IPS-18a (cell line): ENCODE measurements at regions not wholly inside any gene's neighbourhood (a gene's known extent, or its start where the extent isn't known, plus 50 kb on each side); places are given as distances from the start of the nearest gene placed in this dataset.
"Not testable (repeated sequence)": the region's sequence is repeated elsewhere in the genome, so short reads cannot be mapped to it uniquely, and the experiment has no call there.

Experiments
- H3K27ac ChIP-seq: one replicate; pipeline ENCODE4 v1.5.1; 2013; ENCODE audit warnings: low read length
- H3K27me3 ChIP-seq: one replicate; pipeline ENCODE4 v1.6.1; 2013; ENCODE audit warnings: mild to moderate bottlenecking, low read length; ENCODE audit not compliant: control insufficient read depth, insufficient read depth
- H3K36me3 ChIP-seq: one replicate; pipeline ENCODE4 v1.6.1; 2013; ENCODE audit warnings: low read depth, low read length; ENCODE audit not compliant: control insufficient read depth
- H3K4me1 ChIP-seq: one replicate; pipeline ENCODE4 v1.6.1; 2013; ENCODE audit warnings: low read depth, low read length; ENCODE audit not compliant: control insufficient read depth
- H3K4me3 ChIP-seq: one replicate; pipeline ENCODE4 v1.5.1; 2013; ENCODE audit warnings: low read length
- H3K9ac ChIP-seq: one replicate; pipeline ENCODE4 v1.6.1; 2013; ENCODE audit warnings: mild to moderate bottlenecking, low read length, moderate library complexity
- H3K9me3 ChIP-seq: one replicate; pipeline ENCODE4 v1.6.1; 2013; ENCODE audit warnings: low read depth, low read length; ENCODE audit not compliant: control insufficient read depth

DNA sequence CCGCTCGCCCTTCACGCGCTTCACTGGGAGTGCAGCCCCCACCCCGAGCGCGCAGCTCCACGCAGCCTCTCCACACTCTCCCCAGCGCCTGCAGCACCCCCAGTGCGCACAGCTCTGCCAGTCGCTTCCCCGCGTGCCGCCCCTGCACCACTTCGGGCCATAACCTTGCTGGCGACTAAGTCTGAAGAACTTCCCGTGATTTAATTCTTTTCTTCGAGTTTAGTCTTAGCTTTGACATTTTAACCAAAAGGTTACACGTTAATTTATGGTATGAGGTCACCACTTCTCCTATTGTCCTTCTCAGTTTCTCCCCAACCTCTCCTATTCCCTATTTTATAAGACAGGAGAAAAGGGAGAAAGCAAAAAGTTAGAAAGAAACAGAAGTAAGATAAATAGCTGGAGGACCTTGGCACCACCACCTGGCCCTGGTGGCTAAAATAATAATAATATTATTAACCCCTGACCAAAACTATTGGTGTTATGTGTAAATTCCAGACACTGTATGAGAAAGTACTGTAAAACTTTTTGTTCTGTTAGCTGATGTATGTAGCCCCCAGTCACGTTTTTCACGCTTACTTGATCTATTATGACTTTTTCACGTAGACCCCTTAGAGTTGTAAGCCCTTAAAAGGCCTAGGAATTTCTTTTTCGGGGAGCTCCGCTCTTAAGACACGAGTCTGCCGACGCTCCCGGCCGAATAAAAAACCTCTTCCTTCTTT is 129.2 kb downstream of the KBTBD2 start:
- not testable (repeated sequence) for H3K9me3 ChIP-seq, H3K36me3 ChIP-seq, H3K27ac ChIP-seq, H3K9ac ChIP-seq, H3K4me1 ChIP-seq
- Histone ChIP-seq H3K27me3 (peaks cover 53% of the 10 kb centered on the region), H3K4me3 (peak overlapping the region; percentile 50)

DNA sequence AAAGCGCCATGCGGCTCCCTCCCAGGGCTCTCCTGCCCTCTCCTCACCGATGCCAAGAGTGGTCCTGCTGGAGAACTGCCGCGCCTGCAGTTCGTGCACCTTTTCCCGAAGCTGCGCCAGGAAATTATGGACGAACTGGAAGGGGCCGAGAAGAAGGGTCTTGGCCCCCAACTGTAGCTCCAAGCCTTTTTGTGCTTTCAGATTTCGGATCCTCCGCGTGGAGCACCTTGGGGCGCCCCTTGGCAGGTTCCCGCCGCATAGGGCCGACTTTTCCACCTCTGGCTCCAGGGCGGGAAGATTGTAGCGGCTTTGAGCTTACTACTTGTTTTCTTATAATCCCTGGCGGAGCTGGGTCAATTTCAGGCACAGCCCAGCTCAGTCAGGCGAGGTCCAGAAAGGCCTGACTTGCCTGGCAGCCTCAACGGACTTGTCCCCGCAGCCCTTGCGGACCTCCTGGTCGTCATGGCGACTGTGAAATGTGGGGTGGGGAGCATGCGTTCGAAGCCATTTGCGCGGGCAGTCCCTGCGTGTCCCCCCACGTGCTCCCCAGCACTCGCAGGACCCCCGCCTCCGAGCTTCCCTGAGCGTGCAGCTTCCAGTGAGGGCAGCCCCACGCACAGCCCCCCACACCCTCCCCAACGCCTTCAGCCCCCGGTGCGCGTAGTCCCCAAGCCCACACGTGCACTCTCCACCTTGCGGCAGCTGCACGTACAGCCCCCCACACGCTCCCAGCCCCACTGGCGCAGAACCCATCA is 129.9 kb downstream of the KBTBD2 start:
- Histone ChIP-seq H3K27ac (no peak overlapping the region), H3K9ac (no peak overlapping the region), H3K27me3 (peaks cover 53% of the 10 kb centered on the region), H3K4me3 (peak overlapping the region; percentile 50), H3K36me3 (no peaks in the 10 kb centered on the region), H3K9me3 (no peaks in the 10 kb centered on the region), H3K4me1 (peaks cover 4% of the 10 kb centered on the region)

DNA sequence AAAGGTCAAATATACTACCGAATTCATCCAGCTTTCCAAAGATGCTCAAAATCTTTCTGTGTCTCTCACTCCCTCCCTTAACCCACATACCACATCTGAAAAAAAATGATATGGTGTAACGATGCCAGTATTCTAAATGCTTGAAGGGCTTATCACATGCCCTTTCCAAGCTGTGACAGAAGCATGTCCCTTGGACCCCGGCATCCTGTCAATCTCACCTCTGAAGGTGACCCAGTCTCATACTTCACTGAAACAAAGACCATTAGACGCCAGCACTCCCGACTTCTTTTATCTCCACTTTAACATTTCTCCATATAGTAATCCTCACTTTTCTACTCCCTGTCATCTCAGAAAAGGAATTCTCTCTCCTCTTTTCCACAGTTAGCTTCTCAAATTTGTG is 130.8 kb downstream of the KBTBD2 start:
- not testable (repeated sequence) for H3K9me3 ChIP-seq, H3K27ac ChIP-seq, H3K4me3 ChIP-seq, H3K9ac ChIP-seq, H3K4me1 ChIP-seq, H3K36me3 ChIP-seq
- H3K27me3 ChIP-seq: peaks cover 53% of the 10 kb centered on the region

DNA sequence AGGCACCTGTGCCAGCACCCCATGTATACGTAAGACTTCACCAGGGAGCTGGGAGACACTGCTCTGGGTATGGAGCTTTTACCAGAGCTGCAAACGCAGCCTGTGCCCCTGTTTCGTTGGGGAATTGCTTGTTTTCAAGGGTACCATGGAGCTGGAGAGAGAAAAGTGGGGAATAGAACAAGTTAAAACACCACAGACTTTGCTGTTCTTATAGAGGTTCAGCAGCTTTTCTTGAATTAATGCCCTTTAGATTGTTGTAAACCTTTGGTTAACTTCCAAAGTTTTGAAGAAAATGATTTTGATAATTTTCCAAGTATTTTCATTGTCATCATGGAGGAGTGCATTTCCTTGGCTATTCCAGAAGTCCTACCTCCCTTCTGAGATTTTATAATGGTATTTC is 131.7 kb downstream of the KBTBD2 start:
- not testable (repeated sequence) for H3K9ac ChIP-seq, H3K36me3 ChIP-seq, H3K9me3 ChIP-seq, H3K4me1 ChIP-seq, H3K4me3 ChIP-seq, H3K27ac ChIP-seq
- peaks cover 53% of the 10 kb centered on the region for H3K27me3 ChIP-seq

DNA sequence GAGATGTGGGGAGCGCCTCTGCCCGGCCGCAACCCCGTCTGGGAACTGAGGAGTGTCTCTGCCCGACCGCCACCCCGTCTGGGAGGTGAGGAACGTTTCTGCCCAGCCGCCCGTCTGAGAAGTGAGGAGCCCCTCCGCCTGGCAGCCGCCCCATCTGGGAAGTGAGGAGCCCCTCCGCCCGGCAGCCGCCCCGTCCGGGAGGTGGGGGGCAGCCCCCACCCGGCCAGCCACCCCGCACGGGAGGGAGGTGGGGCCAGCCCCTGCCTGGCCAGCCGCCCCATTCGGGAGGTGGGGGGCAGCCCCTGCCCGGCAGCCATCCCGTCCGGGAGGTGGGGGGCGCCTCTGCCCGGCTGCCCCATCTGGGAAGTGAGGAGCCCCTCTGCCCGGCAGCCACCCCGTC is 137.7 kb downstream of the KBTBD2 start:
- not testable (repeated sequence) for H3K9ac ChIP-seq, H3K9me3 ChIP-seq, H3K36me3 ChIP-seq, H3K4me3 ChIP-seq, H3K4me1 ChIP-seq, H3K27ac ChIP-seq, H3K27me3 ChIP-seq

DNA sequence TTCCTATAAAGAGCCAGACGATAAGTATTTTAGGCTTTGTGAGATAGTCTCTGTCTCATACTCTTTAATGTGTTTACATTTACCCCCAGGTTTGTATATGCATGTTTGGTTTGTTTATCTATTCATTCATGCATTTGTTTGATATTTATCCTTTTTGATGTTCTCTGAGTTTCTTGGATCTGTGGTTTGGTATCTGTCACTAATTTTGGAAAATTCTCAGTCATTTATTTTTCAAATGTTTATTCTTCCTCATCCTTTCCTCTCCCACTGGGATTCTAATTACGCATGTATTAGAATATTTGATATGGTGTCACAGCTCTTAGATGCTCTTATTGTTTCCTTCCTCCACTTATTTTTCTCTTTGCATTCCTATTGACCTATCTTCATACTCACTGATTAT is 143.2 kb downstream of the KBTBD2 start:
- not testable (repeated sequence) for H3K27ac ChIP-seq, H3K27me3 ChIP-seq, H3K36me3 ChIP-seq, H3K9me3 ChIP-seq, H3K4me1 ChIP-seq, H3K4me3 ChIP-seq, H3K9ac ChIP-seq

DNA sequence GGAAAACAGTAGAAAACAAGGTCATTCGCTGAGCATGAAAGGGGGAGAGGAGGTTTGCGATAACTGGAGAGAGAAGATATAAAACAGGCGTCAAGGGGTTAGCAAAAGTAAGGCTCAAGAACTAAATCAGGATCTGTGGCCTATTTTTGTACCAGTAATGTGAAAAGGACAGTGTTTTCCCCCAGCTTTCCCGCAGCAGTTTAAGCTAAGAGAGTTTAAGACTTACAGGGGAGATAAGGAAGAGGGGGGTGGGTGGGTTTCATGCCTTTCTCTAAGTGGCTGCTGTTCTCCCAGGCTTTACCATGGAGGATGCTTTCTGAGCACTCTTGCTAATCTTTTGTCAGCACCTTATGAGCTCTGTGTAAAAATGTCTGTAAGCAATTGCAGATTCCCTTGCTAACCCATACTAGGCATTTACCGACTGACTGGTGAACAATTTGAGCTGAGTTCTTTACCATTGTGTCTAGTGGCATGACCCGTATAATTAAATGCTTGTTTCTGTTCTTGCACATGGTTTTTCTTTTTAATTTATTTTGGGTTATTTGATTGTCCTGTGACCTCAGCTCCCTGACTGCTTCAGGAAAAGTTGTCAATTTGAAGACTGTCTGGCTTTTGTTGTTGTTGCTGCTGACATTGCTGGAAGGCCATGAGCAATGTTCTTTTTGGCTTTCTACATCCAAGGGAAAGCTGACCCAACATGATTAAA is 144.0 kb downstream of the KBTBD2 start:
- not testable (repeated sequence) for H3K9me3 ChIP-seq, H3K9ac ChIP-seq, H3K4me3 ChIP-seq, H3K36me3 ChIP-seq, H3K27me3 ChIP-seq, H3K27ac ChIP-seq, H3K4me1 ChIP-seq

DNA sequence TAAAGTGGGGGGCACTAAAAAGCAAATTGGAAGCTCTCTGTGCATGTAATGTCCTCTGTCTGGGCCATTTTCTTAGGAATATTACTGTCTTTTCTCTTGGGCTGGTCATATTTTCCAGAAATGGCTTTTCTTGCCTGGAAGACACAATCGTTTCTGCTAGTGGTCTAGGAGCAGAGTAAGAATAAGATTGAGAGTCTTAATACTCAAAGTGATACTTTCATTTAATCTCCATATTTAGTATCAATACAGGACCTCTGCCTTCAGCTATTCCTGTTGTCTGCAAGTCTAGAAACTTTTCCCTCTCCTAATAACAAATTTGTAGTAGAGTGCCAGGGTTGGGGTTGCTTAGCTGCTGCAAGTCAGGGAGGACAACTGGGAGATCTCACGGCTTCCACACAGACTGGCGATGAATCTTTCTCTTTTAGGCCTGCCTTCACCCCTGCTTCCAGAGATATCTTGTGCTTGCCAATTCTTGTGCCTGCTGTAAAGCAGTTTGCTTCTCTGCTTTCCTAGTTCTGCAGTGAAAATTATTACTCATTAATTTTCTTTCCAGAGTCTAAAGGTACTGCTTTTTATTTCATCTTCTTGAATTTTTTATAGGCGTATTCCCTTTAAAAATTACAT is 149.6 kb downstream of the KBTBD2 start:
- not testable (repeated sequence) for H3K36me3 ChIP-seq, H3K4me3 ChIP-seq, H3K9ac ChIP-seq, H3K4me1 ChIP-seq, H3K27ac ChIP-seq, H3K27me3 ChIP-seq, H3K9me3 ChIP-seq

DNA sequence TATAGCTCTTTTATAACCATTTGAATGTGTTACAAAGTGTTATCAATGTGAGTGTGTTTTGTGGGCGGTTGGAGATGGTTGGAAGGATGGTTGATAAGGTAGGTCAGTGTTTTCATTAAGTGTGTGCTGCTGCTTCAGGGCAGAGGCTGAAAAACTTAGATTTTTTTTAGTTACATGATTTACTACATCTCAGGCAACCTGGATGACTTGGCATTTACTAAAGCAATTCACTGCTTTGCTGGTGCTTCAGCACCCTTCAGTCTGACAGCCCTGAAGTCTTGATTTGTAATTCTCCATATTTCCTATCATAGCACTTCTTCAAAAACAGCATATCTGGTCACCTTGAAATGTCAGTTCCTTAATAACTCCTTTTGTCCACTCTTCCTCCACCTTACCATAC is 151.8 kb downstream of the KBTBD2 start:
- H3K4me3 ChIP-seq, H3K4me1 ChIP-seq: not testable (repeated sequence)

DNA sequence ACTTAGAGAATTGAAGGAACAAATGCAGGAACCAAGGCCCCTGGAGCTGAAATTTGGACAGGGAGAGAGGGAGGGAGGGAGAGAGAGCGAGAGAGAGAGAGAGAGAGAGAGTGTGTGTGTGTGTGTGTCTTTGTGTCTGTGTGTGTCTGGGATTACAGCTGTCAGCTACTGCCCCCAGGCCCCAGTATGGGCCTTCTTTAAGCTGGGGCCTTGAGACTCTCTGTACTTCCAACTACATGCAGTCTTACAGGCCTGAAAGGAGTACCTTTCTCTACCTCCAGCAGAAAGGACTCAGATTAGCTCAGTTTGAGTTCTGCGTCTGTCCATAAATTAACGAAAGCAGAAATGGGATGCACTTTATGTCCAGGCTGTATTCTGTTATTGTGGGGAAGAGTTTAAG is 153.2 kb downstream of the KBTBD2 start:
- not testable (repeated sequence) for H3K27me3 ChIP-seq, H3K4me1 ChIP-seq, H3K9me3 ChIP-seq, H3K36me3 ChIP-seq, H3K27ac ChIP-seq, H3K4me3 ChIP-seq, H3K9ac ChIP-seq

More for the DNA sequence above, 151.8 kb downstream of the KBTBD2 start:
- H3K36me3 ChIP-seq, H3K9me3 ChIP-seq, H3K27ac ChIP-seq, H3K27me3 ChIP-seq, H3K9ac ChIP-seq: not testable (repeated sequence)

DNA sequence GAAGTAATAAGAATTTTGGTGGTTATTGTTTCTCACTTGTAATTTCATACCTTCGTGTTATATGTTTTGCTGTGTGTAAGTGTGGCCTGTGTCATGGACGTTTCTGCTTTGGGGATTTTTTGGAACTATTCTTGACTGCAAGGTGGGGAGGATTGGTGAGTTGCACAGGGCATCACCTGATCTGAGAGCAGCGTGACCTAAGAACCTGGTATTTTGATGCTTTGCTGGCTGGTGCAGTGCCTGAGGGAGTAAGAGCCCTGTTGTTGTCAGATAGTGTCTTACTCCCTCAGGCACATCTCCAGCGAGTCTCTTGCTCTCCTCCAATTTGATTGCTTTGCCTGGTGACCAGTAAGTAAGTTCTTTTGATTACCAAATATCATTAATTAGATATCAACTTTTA is 158.8 kb downstream of the KBTBD2 start:
- H3K4me3 ChIP-seq, H3K9ac ChIP-seq, H3K9me3 ChIP-seq, H3K27me3 ChIP-seq, H3K4me1 ChIP-seq, H3K27ac ChIP-seq, H3K36me3 ChIP-seq: not testable (repeated sequence)
